HepG2 (cell line): ENCODE measurements at regions not wholly inside any gene's neighbourhood (a gene's known extent, or its start where the extent isn't known, plus 50 kb on each side); places are given as distances from the start of the nearest gene placed in this dataset.

Experiments used
- ATF3 ChIP-seq: sonication (generic); formaldehyde crosslinking; IDR thresholded peaks from 2 replicates; pipeline ENCODE4 v1.4.0; 2020; ENCODE audit warnings: missing genetic modification reagents
- CBFB ChIP-seq: sonication (generic); formaldehyde crosslinking; IDR thresholded peaks from 2 replicates; pipeline ENCODE4 v1.4.0; 2020; ENCODE audit warnings: missing genetic modification reagents
- CREB1 ChIP-seq, 2 experiments: fragments of 450-650 bp in 1 of 2; IDR thresholded peaks; 2 replicates each; pipeline ENCODE4 v1.6.1; 2016 to 2017; ENCODE audit warnings: control low read depth in 1 of 2, mild to moderate bottlenecking in 1 of 2, missing compliant biosample characterization in 1 of 2, missing genetic modification characterization in 1 of 2
- CTCF ChIP-seq: sonication (generic); formaldehyde crosslinking; IDR thresholded peaks from 2 replicates; pipeline ENCODE4 v1.5.0; 2020; ENCODE audit warnings: mild to moderate bottlenecking, missing genetic modification reagents, moderate library complexity
- HMGA1 ChIP-seq: sonication (generic); formaldehyde crosslinking; conservative IDR thresholded peaks from 2 replicates; pipeline ENCODE4 v1.4.0; 2020; ENCODE audit warnings: missing genetic modification reagents
- RAD21 ChIP-seq: fragments of 450-650 bp; formaldehyde crosslinking; IDR thresholded peaks from 2 replicates; pipeline ENCODE4 v1.5.0; 2020; ENCODE audit warnings: mild to moderate bottlenecking
- ZNF138 ChIP-seq: sonication (generic); formaldehyde crosslinking; IDR thresholded peaks from 2 replicates; pipeline ENCODE4 v1.5.0; 2020; ENCODE audit warnings: mild to moderate bottlenecking, low read depth, missing genetic modification reagents
- ZNF263 ChIP-seq: sonication (generic); formaldehyde crosslinking; IDR thresholded peaks from 2 replicates; pipeline ENCODE4 v1.4.0; 2020; ENCODE audit warnings: missing genetic modification reagents
- TF ChIP-seq, protein P1 (sequence below): sonication (generic); formaldehyde crosslinking; IDR thresholded peaks from 2 replicates; pipeline ENCODE4 v1.8.1; 2022; ENCODE audit warnings: low read depth, mild to moderate bottlenecking, missing genetic modification reagents
- TF ChIP-seq, protein P2 (sequence below): sonication (generic); formaldehyde crosslinking; IDR thresholded peaks from 2 replicates; pipeline ENCODE4 v1.9.0; 2021; ENCODE audit warnings: missing genetic modification reagents, borderline replicate concordance

DNA sequence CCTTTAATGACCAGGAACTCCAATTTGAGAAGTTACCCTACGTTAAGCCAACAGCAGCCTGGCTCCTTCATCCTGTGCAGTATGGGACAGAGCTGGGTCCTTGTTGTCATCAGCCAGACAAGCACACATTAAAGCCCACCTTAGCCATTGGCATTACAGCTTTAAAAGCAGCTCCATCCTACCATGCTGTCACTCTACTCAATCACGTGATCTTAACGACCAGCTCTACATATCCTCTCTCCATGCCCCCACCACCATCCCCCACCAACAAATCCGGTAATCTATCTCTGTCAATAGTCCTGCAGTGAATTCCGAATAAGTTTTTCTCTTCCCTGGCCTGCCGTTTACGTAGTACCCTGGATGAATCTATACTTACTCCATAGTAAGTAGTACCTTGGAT is 82.9 kb upstream of the DGKG start:
- TF ChIP-seq ATF3 (CRISPR knock-in tag) = no peak
- TF ChIP-seq CTCF (CRISPR knock-in tag) = no peak
- no peak for TF ChIP-seq HMGA1
- TF ChIP-seq, protein P1, sequence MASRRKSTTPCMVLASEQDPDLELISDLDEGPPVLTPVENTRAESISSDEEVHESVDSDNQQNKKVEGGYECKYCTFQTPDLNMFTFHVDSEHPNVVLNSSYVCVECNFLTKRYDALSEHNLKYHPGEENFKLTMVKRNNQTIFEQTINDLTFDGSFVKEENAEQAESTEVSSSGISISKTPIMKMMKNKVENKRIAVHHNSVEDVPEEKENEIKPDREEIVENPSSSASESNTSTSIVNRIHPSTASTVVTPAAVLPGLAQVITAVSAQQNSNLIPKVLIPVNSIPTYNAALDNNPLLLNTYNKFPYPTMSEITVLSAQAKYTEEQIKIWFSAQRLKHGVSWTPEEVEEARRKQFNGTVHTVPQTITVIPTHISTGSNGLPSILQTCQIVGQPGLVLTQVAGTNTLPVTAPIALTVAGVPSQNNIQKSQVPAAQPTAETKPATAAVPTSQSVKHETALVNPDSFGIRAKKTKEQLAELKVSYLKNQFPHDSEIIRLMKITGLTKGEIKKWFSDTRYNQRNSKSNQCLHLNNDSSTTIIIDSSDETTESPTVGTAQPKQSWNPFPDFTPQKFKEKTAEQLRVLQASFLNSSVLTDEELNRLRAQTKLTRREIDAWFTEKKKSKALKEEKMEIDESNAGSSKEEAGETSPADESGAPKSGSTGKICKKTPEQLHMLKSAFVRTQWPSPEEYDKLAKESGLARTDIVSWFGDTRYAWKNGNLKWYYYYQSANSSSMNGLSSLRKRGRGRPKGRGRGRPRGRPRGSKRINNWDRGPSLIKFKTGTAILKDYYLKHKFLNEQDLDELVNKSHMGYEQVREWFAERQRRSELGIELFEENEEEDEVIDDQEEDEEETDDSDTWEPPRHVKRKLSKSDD (CRISPR knock-in tag) = no peak
- no peak for TF ChIP-seq ZNF138
- no peak for TF ChIP-seq RAD21 (CRISPR knock-in tag)
- TF ChIP-seq, protein P2, sequence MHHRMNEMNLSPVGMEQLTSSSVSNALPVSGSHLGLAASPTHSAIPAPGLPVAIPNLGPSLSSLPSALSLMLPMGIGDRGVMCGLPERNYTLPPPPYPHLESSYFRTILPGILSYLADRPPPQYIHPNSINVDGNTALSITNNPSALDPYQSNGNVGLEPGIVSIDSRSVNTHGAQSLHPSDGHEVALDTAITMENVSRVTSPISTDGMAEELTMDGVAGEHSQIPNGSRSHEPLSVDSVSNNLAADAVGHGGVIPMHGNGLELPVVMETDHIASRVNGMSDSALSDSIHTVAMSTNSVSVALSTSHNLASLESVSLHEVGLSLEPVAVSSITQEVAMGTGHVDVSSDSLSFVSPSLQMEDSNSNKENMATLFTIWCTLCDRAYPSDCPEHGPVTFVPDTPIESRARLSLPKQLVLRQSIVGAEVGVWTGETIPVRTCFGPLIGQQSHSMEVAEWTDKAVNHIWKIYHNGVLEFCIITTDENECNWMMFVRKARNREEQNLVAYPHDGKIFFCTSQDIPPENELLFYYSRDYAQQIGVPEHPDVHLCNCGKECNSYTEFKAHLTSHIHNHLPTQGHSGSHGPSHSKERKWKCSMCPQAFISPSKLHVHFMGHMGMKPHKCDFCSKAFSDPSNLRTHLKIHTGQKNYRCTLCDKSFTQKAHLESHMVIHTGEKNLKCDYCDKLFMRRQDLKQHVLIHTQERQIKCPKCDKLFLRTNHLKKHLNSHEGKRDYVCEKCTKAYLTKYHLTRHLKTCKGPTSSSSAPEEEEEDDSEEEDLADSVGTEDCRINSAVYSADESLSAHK (CRISPR knock-in tag) = no peak
- TF ChIP-seq ZNF263 (CRISPR knock-in tag) = no peak
- no peak for TF ChIP-seq CREB1 (IDR thresholded peaks at IDR 0.05)
- no peak for TF ChIP-seq CREB1 (CRISPR knock-in tag; IDR thresholded peaks at IDR 0.05)
- TF ChIP-seq CBFB = no peak
